ENCODE measurements at regions not wholly inside any gene's neighbourhood (a gene's known extent, or its start where the extent isn't known, plus 50 kb on each side); places are given as distances from the start of the nearest gene placed in this dataset.

GRCh38 chr9:80061940-80062339 lies 490.2 kb downstream of the TLE4 start:
- ATAC-seq: no peak
- H3K79me2 ChIP-seq (ENCODE audit: control insufficient read depth, insufficient read depth, low read length): no peaks in the 10 kb centered on the region
- no peak overlapping the region for H2AFZ ChIP-seq (ENCODE audit: low read depth, low read length)
- no peak overlapping the region for H3K27ac ChIP-seq (ENCODE audit: extremely low read depth, low read depth, low read length)
- no peaks in the 10 kb centered on the region for H3K36me3 ChIP-seq (ENCODE audit: control insufficient read depth, insufficient read depth, low read length)
- no peaks in the 10 kb centered on the region for H3K9me1 ChIP-seq (ENCODE audit: control insufficient read depth, insufficient read depth, low read length)
- no peak overlapping the region for H3K4me2 ChIP-seq (ENCODE audit: insufficient read depth, low read length)
- no peaks in the 10 kb centered on the region for H3K27me3 ChIP-seq (ENCODE audit: control insufficient read depth in 2 of 2, insufficient read depth in 2 of 2, low read length in 2 of 2)
- H3K9ac ChIP-seq (ENCODE audit: insufficient read depth in 1 of 2, low read depth in 2 of 2, low read length in 2 of 2): no peak overlapping the region
- POLR2A ChIA-PET: no interaction called here
- H4K20me1 ChIP-seq (replicated peaks; ENCODE audit: control insufficient read depth, insufficient read depth, low read length): no peaks in the 10 kb centered on the region
- CTCF ChIA-PET (ENCODE audit: low intra/inter-chr PET ratio): no interaction called here
- intact Hi-C loops (cut with micrococcal nuclease): no loop called here
- BruUV-seq (replicated peaks): no TSS peak
- TF ChIP-seq ZNF778 (CRISPR knock-in tag; IDR thresholded peaks at IDR 0.05): no peak
- no peak for TF ChIP-seq ZFPM2 (CRISPR knock-in tag; IDR thresholded peaks at IDR 0.05)
- TF ChIP-seq KDM5B (IDR thresholded peaks at IDR 0.05; ENCODE audit: insufficient replicate concordance, low read depth, low read length): no peak
- TF ChIP-seq ZNF609 (CRISPR knock-in tag; IDR thresholded peaks at IDR 0.05; ENCODE audit: borderline replicate concordance): no peak
- no peak for TF ChIP-seq ZNF431 (CRISPR knock-in tag; IDR thresholded peaks at IDR 0.05)
- TF ChIP-seq PRDM10 (IDR thresholded peaks at IDR 0.05; ENCODE audit: partially characterized antibody): no peak
- no peak overlapping the region for H3K4me3 ChIP-seq
- in situ Hi-C loops (cut with MboI): no loop called here
- FAIRE-seq: no peak
- 6% methylated on average over 2 of the region's 2 CpGs for WGBS (ENCODE audit: insufficient coverage, low coverage, missing lambda C conversion rate)
- H3K9me3 ChIP-seq (replicated peaks; ENCODE audit: control insufficient read depth, insufficient read depth, low read depth, low read length): no peaks in the 10 kb centered on the region
- DNase-seq (ENCODE audit: extremely low read depth in 1 of 4, low spot score in 3 of 4): no peak
- H3K4me1 ChIP-seq (replicated peaks in 1 of 2; ENCODE audit: control insufficient read depth in 2 of 2, insufficient read depth in 2 of 2, low read length in 2 of 2): no peaks in the 10 kb centered on the region
